Testis (tissue), 2 donors: ENCODE measurements at regions not wholly inside any gene's neighbourhood (a gene's known extent, or its start where the extent isn't known, plus 50 kb on each side); places are given as distances from the start of the nearest gene placed in this dataset.

Experiments used
- POLR2A ChIP-seq: fragments of 450-650 bp; IDR thresholded peaks from one replicate; pipeline ENCODE4 v1.6.1; 2017; ENCODE audit warnings: antibody characterized with exemption, mild to moderate bottlenecking, moderate library complexity
- TF ChIP-seq, protein P1 (sequence below), 3 experiments: fragments of 450-650 bp in 2 of 3; fragments of 200-600 bp in 1 of 3; sonication (generic) in 1 of 3; IDR thresholded peaks; one replicate each; pipeline ENCODE4 v1.5.1; 2016 to 2019; ENCODE audit warnings: antibody characterized with exemption in 3 of 3, mild to moderate bottlenecking in 2 of 3, moderate library complexity in 1 of 3

GRCh38 chr5:163205645-163206044 lies 231.8 kb upstream of the CCNG1 start:
- TF ChIP-seq, protein P1, sequence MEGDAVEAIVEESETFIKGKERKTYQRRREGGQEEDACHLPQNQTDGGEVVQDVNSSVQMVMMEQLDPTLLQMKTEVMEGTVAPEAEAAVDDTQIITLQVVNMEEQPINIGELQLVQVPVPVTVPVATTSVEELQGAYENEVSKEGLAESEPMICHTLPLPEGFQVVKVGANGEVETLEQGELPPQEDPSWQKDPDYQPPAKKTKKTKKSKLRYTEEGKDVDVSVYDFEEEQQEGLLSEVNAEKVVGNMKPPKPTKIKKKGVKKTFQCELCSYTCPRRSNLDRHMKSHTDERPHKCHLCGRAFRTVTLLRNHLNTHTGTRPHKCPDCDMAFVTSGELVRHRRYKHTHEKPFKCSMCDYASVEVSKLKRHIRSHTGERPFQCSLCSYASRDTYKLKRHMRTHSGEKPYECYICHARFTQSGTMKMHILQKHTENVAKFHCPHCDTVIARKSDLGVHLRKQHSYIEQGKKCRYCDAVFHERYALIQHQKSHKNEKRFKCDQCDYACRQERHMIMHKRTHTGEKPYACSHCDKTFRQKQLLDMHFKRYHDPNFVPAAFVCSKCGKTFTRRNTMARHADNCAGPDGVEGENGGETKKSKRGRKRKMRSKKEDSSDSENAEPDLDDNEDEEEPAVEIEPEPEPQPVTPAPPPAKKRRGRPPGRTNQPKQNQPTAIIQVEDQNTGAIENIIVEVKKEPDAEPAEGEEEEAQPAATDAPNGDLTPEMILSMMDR (IDR thresholded peaks at IDR 0.05): no peak
- TF ChIP-seq POLR2A: no peak
